OCI-LY7 (cell line): ENCODE measurements at regions not wholly inside any gene's neighbourhood (a gene's known extent, or its start where the extent isn't known, plus 50 kb on each side); places are given as distances from the start of the nearest gene placed in this dataset.

Experiments
- BruUV-seq: library from RNA; stranded (reverse); fragments of 400-500 nt; replicated peaks from 2 replicates; lab custom pipeline; 2021; lab: Mats Ljungman, UMichigan
- CTCF ChIA-PET: fragments of 300-600 bp; sonication (Branson Sonifier 250); formaldehyde crosslinking; loops from one replicate; lab custom pipeline; 2022; ENCODE audit warnings: antibody characterized with exemption; ENCODE audit not compliant: unreplicated experiment; lab: Charles Lee
- POLR2A ChIA-PET: fragments of 300-600 bp; sonication (Branson Sonifier 250); formaldehyde crosslinking; loops from one replicate; lab custom pipeline; 2022; ENCODE audit warnings: antibody characterized with exemption; lab: Charles Lee
- DNase-seq: peaks from one replicate; pipeline ENCODE4 v3.0.0-alpha.2; 2015; ENCODE audit warnings: low spot score
- H2AFZ ChIP-seq: fragments of 200-600 bp; sonication (generic), shearing (Covaris generic); 2 replicates; pipeline ENCODE4 v1.6.1; 2014; ENCODE audit warnings: mild to moderate bottlenecking, antibody characterized with exemption, low read length, moderate library complexity
- H3K27ac ChIP-seq: fragments of 200-600 bp; sonication (generic); 2 replicates; pipeline ENCODE4 v1.5.1; 2014; ENCODE audit warnings: mixed run types, low read depth, mild to moderate bottlenecking, moderate library complexity, low read length, inconsistent platforms; ENCODE audit not compliant: poor library complexity, severe bottlenecking
- H3K36me3 ChIP-seq: fragments of 200-600 bp; sonication (generic); 2 replicates; pipeline ENCODE4 v1.6.1; 2014; ENCODE audit warnings: mild to moderate bottlenecking, antibody characterized with exemption, low read length, moderate library complexity, mixed read lengths; ENCODE audit not compliant: insufficient read depth
- H3K4me1 ChIP-seq: fragments of 200-600 bp; sonication (generic); 2 replicates; pipeline ENCODE4 v1.5.1; 2014; ENCODE audit warnings: mild to moderate bottlenecking, low read length; ENCODE audit not compliant: insufficient read depth, poor library complexity, severe bottlenecking
- H3K4me2 ChIP-seq: fragments of 200-600 bp; sonication (generic); 2 replicates; pipeline ENCODE4 v1.6.1; 2014; ENCODE audit warnings: mild to moderate bottlenecking, low read length
- H3K4me3 ChIP-seq: fragments of 200-600 bp; sonication (generic); 2 replicates; pipeline ENCODE4 v1.5.1; 2014; ENCODE audit warnings: mild to moderate bottlenecking, low read depth, low read length; ENCODE audit not compliant: poor library complexity, severe bottlenecking
- H3K79me2 ChIP-seq: fragments of 200-600 bp; sonication (generic); 2 replicates; pipeline ENCODE4 v1.6.1; 2016; ENCODE audit warnings: low read depth, mild to moderate bottlenecking, low read length, moderate library complexity, mixed read lengths; ENCODE audit not compliant: insufficient read depth
- H3K9me2 ChIP-seq: fragments of 200-600 bp; sonication (generic); 2 replicates; pipeline ENCODE4 v1.6.1; 2016; ENCODE audit warnings: mild to moderate bottlenecking, low read length, mixed read lengths; ENCODE audit not compliant: insufficient read depth
- H3K9me3 ChIP-seq: fragments of 200-600 bp; sonication (generic); 2 replicates; pipeline ENCODE4 v1.6.1; 2014; ENCODE audit warnings: mild to moderate bottlenecking, mixed run types, low read length, mixed read lengths
- H4K20me1 ChIP-seq: fragments of 200-600 bp; sonication (generic); 2 replicates; pipeline ENCODE4 v1.6.1; 2014; ENCODE audit warnings: mild to moderate bottlenecking, antibody characterized with exemption, low read length, moderate library complexity, mixed read lengths; ENCODE audit not compliant: insufficient read depth
- EZH2phosphoT487 ChIP-seq: fragments of 200-600 bp; sonication (generic); IDR thresholded peaks from 2 replicates; pipeline ENCODE4 v1.6.1; 2018; ENCODE audit warnings: low read depth, borderline replicate concordance, mild to moderate bottlenecking, mixed run types, antibody characterized with exemption, low read length, moderate library complexity, mixed read lengths
- intact Hi-C: fragments of 100-400 bp; cut with micrococcal nuclease; formaldehyde crosslinking; loops from one replicate; pipeline ENCODE4 v1.10.0; 2022; ENCODE audit not compliant: unreplicated experiment
- TF ChIP-seq, protein P1 (sequence below): fragments of 200-600 bp; sonication (generic); conservative IDR thresholded peaks from 2 replicates; pipeline ENCODE4 v1.5.1; 2014; ENCODE audit warnings: mild to moderate bottlenecking, antibody characterized with exemption, low read length, moderate library complexity, mixed read lengths

- no TSS peak for BruUV-seq
- H3K79me2 ChIP-seq: no peaks in the 10 kb centered on the region
- no peak overlapping the region for H3K4me2 ChIP-seq
- DNase-seq: no peak
- H2AFZ ChIP-seq: no peak overlapping the region
- TF ChIP-seq EZH2phosphoT487: no peak
- TF ChIP-seq, protein P1, sequence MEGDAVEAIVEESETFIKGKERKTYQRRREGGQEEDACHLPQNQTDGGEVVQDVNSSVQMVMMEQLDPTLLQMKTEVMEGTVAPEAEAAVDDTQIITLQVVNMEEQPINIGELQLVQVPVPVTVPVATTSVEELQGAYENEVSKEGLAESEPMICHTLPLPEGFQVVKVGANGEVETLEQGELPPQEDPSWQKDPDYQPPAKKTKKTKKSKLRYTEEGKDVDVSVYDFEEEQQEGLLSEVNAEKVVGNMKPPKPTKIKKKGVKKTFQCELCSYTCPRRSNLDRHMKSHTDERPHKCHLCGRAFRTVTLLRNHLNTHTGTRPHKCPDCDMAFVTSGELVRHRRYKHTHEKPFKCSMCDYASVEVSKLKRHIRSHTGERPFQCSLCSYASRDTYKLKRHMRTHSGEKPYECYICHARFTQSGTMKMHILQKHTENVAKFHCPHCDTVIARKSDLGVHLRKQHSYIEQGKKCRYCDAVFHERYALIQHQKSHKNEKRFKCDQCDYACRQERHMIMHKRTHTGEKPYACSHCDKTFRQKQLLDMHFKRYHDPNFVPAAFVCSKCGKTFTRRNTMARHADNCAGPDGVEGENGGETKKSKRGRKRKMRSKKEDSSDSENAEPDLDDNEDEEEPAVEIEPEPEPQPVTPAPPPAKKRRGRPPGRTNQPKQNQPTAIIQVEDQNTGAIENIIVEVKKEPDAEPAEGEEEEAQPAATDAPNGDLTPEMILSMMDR: no peak
- ChIA-PET CTCF (no interaction called here), POLR2A (interaction anchor here (0.8 to 1.4 kb wide), 2 partner anchors 9 to 10 kb away, joined by 4 to 7 read pairs; no protein-coding TSS in a partner anchor)
- H4K20me1 ChIP-seq: no peaks in the 10 kb centered on the region
- intact Hi-C loops: no loop called here
- no peak overlapping the region for H3K4me3 ChIP-seq
- H3K9me3 ChIP-seq: no peaks in the 10 kb centered on the region
- no peak overlapping the region for H3K27ac ChIP-seq
- no peaks in the 10 kb centered on the region for H3K4me1 ChIP-seq
- no peaks in the 10 kb centered on the region for H3K36me3 ChIP-seq
- no peaks in the 10 kb centered on the region for H3K9me2 ChIP-seq
These were observed 169.1 kb downstream of the MYLK4 start for GRCh38 chr6:2581611-2582010.

DNA sequence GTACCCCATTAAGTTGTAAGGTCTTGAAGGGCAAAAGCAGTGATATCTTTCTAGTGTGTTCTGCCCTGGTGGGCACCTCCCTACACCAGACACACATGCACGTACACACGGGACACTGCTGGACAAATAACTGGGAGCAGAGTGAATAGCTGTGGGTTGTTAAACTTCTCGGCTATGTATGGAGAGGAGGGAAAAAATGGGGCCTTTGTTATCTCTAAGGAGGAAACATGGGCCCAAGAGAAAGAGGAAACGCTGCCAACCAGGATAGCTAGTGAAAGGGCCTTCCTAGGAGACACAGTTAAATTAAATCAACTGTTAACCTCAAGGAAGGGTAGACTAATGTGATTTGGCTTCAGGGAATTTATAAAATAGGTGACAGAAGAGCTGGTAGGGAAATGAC, 169.7 kb downstream of the MYLK4 start:
- ChIA-PET CTCF (no interaction called here), POLR2A (interaction anchor here (0.5 to 1.4 kb wide), 3 partner anchors 9 to 36 kb away, joined by 3 to 7 read pairs (median 4); no protein-coding TSS in a partner anchor)
- H3K4me3 ChIP-seq: no peak overlapping the region
- no peaks in the 10 kb centered on the region for H3K79me2 ChIP-seq
- H3K27ac ChIP-seq: no peak overlapping the region
- no TSS peak for BruUV-seq
- no peak for TF ChIP-seq EZH2phosphoT487
- TF ChIP-seq, protein P1: no peak
- no peaks in the 10 kb centered on the region for H4K20me1 ChIP-seq
- no peaks in the 10 kb centered on the region for H3K4me1 ChIP-seq
- intact Hi-C loops: no loop called here
- H3K36me3 ChIP-seq: no peaks in the 10 kb centered on the region
- no peaks in the 10 kb centered on the region for H3K9me3 ChIP-seq
- H2AFZ ChIP-seq: no peak overlapping the region
- H3K4me2 ChIP-seq: no peak overlapping the region
- H3K9me2 ChIP-seq: no peaks in the 10 kb centered on the region
- no peak for DNase-seq

DNA sequence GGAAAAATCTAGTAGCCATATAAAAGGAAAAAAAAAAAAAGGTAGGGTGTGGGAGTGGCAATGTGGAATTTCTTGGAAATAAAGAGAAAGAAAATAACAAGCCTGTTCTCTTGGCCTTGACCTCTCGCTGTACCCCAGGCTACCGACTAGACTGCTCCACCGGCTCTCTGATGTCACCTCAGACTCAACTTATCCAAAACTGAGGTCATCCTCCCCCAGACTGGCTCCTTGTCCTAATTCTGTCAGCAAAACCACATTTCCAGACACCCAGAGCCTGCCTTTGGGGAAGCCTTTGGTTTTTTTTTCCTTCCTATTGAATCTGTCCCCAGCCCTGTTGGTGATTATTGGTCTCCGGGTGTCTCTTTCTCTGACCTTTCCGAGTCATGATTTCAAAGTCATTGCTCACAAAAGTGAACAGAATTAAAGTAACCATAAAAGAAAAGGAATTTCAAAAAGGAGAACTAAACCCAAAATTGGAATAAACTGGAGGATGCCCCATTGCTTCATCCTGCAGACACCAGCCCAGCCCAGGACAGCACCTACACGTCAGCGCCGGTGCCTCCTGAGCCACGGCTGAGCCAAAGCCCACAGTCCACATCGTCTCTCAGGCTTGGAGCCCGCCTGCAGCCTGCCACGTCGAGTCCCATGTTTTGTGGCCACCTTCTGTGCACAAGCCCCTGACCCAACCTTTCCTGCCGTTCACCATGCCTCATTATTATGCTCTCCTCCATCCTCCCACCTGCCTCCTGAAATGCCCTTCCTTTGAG, 170.7 kb downstream of the MYLK4 start:
- no peaks in the 10 kb centered on the region for H3K9me3 ChIP-seq
- no peak overlapping the region for H2AFZ ChIP-seq
- intact Hi-C loops: no loop called here
- TF ChIP-seq, protein P1: no peak
- TF ChIP-seq EZH2phosphoT487: no peak
- no peaks in the 10 kb centered on the region for H4K20me1 ChIP-seq
- BruUV-seq: no TSS peak
- CTCF ChIA-PET: no interaction called here
- H3K4me3 ChIP-seq: no peak overlapping the region
- no peaks in the 10 kb centered on the region for H3K9me2 ChIP-seq
- no peaks in the 10 kb centered on the region for H3K79me2 ChIP-seq
- no peak overlapping the region for H3K4me2 ChIP-seq
- no peak overlapping the region for H3K27ac ChIP-seq
- POLR2A ChIA-PET: interaction anchor here (0.7 to 1.4 kb wide), 2 partner anchors 10 to 716 kb away, joined by 5 to 7 read pairs; no protein-coding TSS in a partner anchor
- no peaks in the 10 kb centered on the region for H3K36me3 ChIP-seq
- no peaks in the 10 kb centered on the region for H3K4me1 ChIP-seq
- DNase-seq: no peak
